ENCODE measurements at regions not wholly inside any gene's neighbourhood (a gene's known extent, or its start where the extent isn't known, plus 50 kb on each side); places are given as distances from the start of the nearest gene placed in this dataset.

DNA sequence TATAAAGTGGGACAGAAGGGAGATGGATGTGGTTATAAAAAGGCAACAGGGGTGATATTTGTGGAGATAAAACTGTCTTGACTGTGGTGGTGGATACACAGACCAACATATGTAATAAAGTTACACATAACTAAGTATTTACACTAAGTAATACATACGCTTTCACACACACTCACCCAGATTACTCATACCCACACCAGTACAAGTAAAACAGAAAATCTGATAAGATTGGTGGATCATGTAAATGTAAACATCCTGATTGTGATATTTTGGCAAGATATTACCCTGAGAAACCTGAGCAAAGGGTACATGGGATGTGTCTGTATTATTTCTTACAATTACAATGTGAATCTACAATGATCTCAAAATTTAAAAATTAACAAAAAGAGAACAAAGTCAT lies 53.3 kb upstream of the SLIT3 start:
- DNase-seq (ENCODE audit: low spot score) = no peak

- no peak for DNase-seq (ENCODE audit: low spot score)
These were observed 52.0 kb upstream of the SLIT3 start for GRCh38 chr5:169352901-169353300.

DNA sequence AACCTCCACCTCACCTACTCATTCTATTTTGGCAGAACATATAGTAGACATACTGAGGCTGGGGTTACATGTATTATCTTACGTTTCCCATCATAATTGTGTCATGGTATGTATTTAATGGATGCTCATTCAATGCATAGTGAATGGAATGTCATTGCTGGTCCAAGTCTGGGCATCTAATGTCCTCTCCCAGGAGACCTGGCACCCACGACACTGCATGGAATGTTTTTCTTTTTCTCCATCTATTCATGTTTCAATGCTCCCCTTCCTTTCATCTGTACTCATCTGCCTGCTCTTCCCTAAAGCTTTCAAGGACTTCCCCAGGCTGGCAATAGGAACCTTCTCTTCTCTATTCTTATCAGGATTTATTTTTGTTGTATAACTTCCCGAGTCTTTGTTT lies 50.8 kb upstream of the SLIT3 start:
- no peak for DNase-seq (ENCODE audit: low spot score)

GRCh38 chr5:169350759-169351240 lies 49.9 kb upstream of the SLIT3 start:
- peak; percentile 57 for DNase-seq (ENCODE audit: low spot score)
